ENCODE measurements at regions not wholly inside any gene's neighbourhood (a gene's known extent, or its start where the extent isn't known, plus 50 kb on each side); places are given as distances from the start of the nearest gene placed in this dataset.

GRCh38 chr16:9681508-9681907 lies 500.7 kb downstream of the GRIN2A start:
- Histone ChIP-seq H3K27ac (replicated peaks) (no peak overlapping the region), H3K27me3 (ENCODE audit: insufficient read depth, poor library complexity, severe bottlenecking) (no peaks in the 10 kb centered on the region), H3K4me3 (replicated peaks; ENCODE audit: insufficient read depth, low read length) (no peak overlapping the region)
- DNase-seq (ENCODE audit: low read depth in 1 of 2, low spot score in 1 of 2), result no peak
- TF ChIP-seq SPI1 (IDR thresholded peaks at IDR 0.05; ENCODE audit: borderline replicate concordance, low read depth), result no peak
- TF ChIP-seq, protein P1, sequence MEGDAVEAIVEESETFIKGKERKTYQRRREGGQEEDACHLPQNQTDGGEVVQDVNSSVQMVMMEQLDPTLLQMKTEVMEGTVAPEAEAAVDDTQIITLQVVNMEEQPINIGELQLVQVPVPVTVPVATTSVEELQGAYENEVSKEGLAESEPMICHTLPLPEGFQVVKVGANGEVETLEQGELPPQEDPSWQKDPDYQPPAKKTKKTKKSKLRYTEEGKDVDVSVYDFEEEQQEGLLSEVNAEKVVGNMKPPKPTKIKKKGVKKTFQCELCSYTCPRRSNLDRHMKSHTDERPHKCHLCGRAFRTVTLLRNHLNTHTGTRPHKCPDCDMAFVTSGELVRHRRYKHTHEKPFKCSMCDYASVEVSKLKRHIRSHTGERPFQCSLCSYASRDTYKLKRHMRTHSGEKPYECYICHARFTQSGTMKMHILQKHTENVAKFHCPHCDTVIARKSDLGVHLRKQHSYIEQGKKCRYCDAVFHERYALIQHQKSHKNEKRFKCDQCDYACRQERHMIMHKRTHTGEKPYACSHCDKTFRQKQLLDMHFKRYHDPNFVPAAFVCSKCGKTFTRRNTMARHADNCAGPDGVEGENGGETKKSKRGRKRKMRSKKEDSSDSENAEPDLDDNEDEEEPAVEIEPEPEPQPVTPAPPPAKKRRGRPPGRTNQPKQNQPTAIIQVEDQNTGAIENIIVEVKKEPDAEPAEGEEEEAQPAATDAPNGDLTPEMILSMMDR (IDR thresholded peaks at IDR 0.05; ENCODE audit: insufficient read depth, low read length), result no peak
- TF ChIP-seq, protein P2, sequence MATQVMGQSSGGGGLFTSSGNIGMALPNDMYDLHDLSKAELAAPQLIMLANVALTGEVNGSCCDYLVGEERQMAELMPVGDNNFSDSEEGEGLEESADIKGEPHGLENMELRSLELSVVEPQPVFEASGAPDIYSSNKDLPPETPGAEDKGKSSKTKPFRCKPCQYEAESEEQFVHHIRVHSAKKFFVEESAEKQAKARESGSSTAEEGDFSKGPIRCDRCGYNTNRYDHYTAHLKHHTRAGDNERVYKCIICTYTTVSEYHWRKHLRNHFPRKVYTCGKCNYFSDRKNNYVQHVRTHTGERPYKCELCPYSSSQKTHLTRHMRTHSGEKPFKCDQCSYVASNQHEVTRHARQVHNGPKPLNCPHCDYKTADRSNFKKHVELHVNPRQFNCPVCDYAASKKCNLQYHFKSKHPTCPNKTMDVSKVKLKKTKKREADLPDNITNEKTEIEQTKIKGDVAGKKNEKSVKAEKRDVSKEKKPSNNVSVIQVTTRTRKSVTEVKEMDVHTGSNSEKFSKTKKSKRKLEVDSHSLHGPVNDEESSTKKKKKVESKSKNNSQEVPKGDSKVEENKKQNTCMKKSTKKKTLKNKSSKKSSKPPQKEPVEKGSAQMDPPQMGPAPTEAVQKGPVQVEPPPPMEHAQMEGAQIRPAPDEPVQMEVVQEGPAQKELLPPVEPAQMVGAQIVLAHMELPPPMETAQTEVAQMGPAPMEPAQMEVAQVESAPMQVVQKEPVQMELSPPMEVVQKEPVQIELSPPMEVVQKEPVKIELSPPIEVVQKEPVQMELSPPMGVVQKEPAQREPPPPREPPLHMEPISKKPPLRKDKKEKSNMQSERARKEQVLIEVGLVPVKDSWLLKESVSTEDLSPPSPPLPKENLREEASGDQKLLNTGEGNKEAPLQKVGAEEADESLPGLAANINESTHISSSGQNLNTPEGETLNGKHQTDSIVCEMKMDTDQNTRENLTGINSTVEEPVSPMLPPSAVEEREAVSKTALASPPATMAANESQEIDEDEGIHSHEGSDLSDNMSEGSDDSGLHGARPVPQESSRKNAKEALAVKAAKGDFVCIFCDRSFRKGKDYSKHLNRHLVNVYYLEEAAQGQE (IDR thresholded peaks at IDR 0.05; ENCODE audit: insufficient replicate concordance, low read depth), result no peak
- TF ChIP-seq GABPA (IDR thresholded peaks at IDR 0.05; ENCODE audit: low read depth), result no peak
- TF ChIP-seq POLR2AphosphoS5 (IDR thresholded peaks at IDR 0.05; ENCODE audit: low read depth), result no peak

DNA sequence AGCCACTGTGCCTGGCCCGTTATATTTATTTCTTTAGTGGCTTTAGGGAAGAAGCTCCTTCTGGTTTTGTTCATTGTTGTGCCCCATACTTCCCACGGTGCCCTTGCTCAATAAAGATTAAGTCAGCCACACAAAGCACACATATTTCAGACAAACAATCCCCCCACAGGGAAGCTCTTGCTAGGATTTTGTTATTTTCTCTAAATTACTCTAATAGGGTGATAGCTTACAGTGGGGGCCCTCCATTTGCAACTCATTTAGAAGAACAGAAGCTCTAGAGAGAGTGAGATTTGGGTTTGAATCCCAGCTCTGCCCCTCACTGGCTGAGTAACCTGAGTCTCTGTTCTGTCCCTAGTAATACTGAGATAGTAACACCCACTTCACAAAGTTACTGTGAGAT lies 499.9 kb downstream of the GRIN2A start:
- Histone ChIP-seq H3K4me3 (replicated peaks; ENCODE audit: insufficient read depth, low read length) (no peak overlapping the region), H3K27ac (replicated peaks) (no peak overlapping the region), H3K27me3 (ENCODE audit: insufficient read depth, poor library complexity, severe bottlenecking) (no peaks in the 10 kb centered on the region)
- TF ChIP-seq, protein P1 (IDR thresholded peaks at IDR 0.05; ENCODE audit: insufficient read depth, low read length), result no peak
- TF ChIP-seq GABPA (IDR thresholded peaks at IDR 0.05; ENCODE audit: low read depth) (no peak), SPI1 (IDR thresholded peaks at IDR 0.05; ENCODE audit: borderline replicate concordance, low read depth) (no peak), POLR2AphosphoS5 (IDR thresholded peaks at IDR 0.05; ENCODE audit: low read depth) (no peak)
- TF ChIP-seq, protein P2 (IDR thresholded peaks at IDR 0.05; ENCODE audit: insufficient replicate concordance, low read depth), result no peak
- DNase-seq (ENCODE audit: low read depth in 1 of 2, low spot score in 1 of 2), result no peak

- no peak overlapping the region for H3K4me3 ChIP-seq (replicated peaks; ENCODE audit: insufficient read depth, low read length)
- TF ChIP-seq, protein P1 (IDR thresholded peaks at IDR 0.05; ENCODE audit: insufficient read depth, low read length), result no peak
- TF ChIP-seq SPI1 (IDR thresholded peaks at IDR 0.05; ENCODE audit: borderline replicate concordance, low read depth) (no peak), POLR2AphosphoS5 (IDR thresholded peaks at IDR 0.05; ENCODE audit: low read depth) (no peak), GABPA (IDR thresholded peaks at IDR 0.05; ENCODE audit: low read depth) (no peak)
- TF ChIP-seq, protein P2 (IDR thresholded peaks at IDR 0.05; ENCODE audit: insufficient replicate concordance, low read depth), result no peak
- DNase-seq (ENCODE audit: low read depth in 1 of 2, low spot score in 1 of 2), result no peak
- H3K27me3 ChIP-seq (ENCODE audit: insufficient read depth, poor library complexity, severe bottlenecking), result no peaks in the 10 kb centered on the region
- no peak overlapping the region for H3K27ac ChIP-seq (replicated peaks)
These were observed 498.6 kb downstream of the GRIN2A start for GRCh38 chr16:9683677-9684076.
